ENCODE measurements at regions not wholly inside any gene's neighbourhood (a gene's known extent, or its start where the extent isn't known, plus 50 kb on each side); places are given as distances from the start of the nearest gene placed in this dataset.

DNA sequence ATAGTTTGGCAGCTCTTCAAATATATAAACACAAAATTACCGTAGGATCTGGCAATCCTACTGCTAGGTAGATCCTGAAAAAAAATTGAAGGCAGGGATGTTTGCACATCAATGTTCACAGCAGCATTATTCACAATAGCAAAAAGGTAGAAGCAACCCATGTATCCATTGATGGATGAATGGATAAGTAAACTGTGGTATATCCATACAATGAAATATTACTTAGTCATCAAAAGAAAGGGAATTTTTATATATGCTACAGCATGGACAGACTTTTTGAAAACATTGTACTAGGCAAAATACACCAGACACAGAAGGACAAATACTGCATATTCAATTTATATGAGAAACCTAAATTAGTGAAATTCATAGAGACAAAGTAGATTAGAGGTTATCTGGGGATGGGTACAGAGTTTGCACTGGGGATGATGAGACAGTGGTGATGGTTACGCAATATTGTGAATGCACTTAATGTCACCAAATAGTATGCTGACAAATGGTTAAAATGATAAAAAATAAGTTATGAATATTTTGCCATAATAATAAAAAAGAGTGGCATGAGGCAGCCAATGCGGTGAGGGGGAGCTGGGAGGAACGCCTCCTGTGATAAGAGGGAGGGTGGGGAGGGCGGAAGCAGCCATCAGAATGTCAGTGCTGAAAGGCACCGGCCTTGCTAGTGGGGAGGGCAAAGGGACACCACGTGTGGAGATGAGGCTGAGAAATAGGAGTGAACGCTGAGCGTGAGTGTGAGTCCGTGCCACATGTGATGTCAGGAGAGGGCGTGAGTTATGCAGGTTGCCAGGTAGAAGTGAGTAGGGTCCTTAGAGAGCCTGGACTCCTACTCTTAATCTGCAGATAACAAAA, 386.1 kb upstream of the PODXL start:
- H3K4me3 ChIP-seq (ENCODE audit: low read depth in 2 of 2, low read length in 1 of 2), result no peak overlapping the region
- H3K27me3 ChIP-seq (ENCODE audit: insufficient read depth), result no peaks in the 10 kb centered on the region
- POLR2A ChIA-PET, result no interaction called here
- WGBS (ENCODE audit: low lambda C conversion rate), result 95% methylated on average over 11 of the region's 11 CpGs
- H3K79me2 ChIP-seq (ENCODE audit: insufficient read depth), result 0 out of 2 replicates have a peak, but pooled peaks cover 10% of the 10 kb centered on the region
- H3K9me2 ChIP-seq, result no peaks in the 10 kb centered on the region
- H3K27ac ChIP-seq (ENCODE audit: low read depth in 2 of 2, low read length in 1 of 2), result no peak overlapping the region
- H2AFZ ChIP-seq (ENCODE audit: low read depth), result no peak overlapping the region
- H4K20me1 ChIP-seq (ENCODE audit: insufficient read depth), result no peaks in the 10 kb centered on the region; the same call in 1 of the 2 replicates
- CTCF ChIA-PET, result interaction anchor here (1.6 to 9.2 kb wide), 4 partner anchors 11 to 636 kb away, joined by 3 to 136 read pairs (median 26); partner anchors contain the start of gene PLXNA4
- peaks cover 8% of the 10 kb centered on the region for H3F3A ChIP-seq (replicated peaks; ENCODE audit: insufficient read depth)
- no peak overlapping the region for H3K9ac ChIP-seq
- no peak overlapping the region for H3K4me2 ChIP-seq
- H3K4me1 ChIP-seq (ENCODE audit: control insufficient read depth in 1 of 2, insufficient read depth in 2 of 2, low read depth in 1 of 2, low read length in 1 of 2), result peaks cover 7 to 9% of the 10 kb centered on the region in 2 experiments; a peak in 2 of 4 replicates
- no peak for DNase-seq
- H3K9me3 ChIP-seq, result no peaks in the 10 kb centered on the region
- TF ChIP-seq CTCF (IDR thresholded peaks at IDR 0.05) (no peak), IRF3 (IDR thresholded peaks at IDR 0.05; ENCODE audit: low read depth, low read length) (no peak), SIN3A (IDR thresholded peaks at IDR 0.05; ENCODE audit: borderline replicate concordance, low read depth, low read length) (no peak), USF1 (IDR thresholded peaks at IDR 0.05; ENCODE audit: borderline replicate concordance, low read depth) (no peak), CHD2 (IDR thresholded peaks at IDR 0.05; ENCODE audit: low read length, partially characterized antibody) (no peak), USF2 (IDR thresholded peaks at IDR 0.05; ENCODE audit: borderline replicate concordance, low read depth, low read length) (no peak), RAD21 (IDR thresholded peaks at IDR 0.05; ENCODE audit: low read length) (no peak), FOXJ3 (CRISPR knock-in tag; IDR thresholded peaks at IDR 0.05) (no peak)
- H3K36me3 ChIP-seq (replicated peaks in 1 of 2; ENCODE audit: control insufficient read depth in 1 of 2, insufficient read depth in 2 of 2, low read length in 1 of 2), result peaks cover 0 to 48% of the 10 kb centered on the region in 2 experiments

GRCh38 chr7:131941291-131941690, 384.9 kb upstream of the PODXL start:
- POLR2A ChIA-PET, result no interaction called here
- no peaks in the 10 kb centered on the region for H3K27me3 ChIP-seq (ENCODE audit: insufficient read depth)
- TF ChIP-seq, protein P1, sequence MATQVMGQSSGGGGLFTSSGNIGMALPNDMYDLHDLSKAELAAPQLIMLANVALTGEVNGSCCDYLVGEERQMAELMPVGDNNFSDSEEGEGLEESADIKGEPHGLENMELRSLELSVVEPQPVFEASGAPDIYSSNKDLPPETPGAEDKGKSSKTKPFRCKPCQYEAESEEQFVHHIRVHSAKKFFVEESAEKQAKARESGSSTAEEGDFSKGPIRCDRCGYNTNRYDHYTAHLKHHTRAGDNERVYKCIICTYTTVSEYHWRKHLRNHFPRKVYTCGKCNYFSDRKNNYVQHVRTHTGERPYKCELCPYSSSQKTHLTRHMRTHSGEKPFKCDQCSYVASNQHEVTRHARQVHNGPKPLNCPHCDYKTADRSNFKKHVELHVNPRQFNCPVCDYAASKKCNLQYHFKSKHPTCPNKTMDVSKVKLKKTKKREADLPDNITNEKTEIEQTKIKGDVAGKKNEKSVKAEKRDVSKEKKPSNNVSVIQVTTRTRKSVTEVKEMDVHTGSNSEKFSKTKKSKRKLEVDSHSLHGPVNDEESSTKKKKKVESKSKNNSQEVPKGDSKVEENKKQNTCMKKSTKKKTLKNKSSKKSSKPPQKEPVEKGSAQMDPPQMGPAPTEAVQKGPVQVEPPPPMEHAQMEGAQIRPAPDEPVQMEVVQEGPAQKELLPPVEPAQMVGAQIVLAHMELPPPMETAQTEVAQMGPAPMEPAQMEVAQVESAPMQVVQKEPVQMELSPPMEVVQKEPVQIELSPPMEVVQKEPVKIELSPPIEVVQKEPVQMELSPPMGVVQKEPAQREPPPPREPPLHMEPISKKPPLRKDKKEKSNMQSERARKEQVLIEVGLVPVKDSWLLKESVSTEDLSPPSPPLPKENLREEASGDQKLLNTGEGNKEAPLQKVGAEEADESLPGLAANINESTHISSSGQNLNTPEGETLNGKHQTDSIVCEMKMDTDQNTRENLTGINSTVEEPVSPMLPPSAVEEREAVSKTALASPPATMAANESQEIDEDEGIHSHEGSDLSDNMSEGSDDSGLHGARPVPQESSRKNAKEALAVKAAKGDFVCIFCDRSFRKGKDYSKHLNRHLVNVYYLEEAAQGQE (IDR thresholded peaks at IDR 0.05; ENCODE audit: low read depth, low read length), result no peak
- TF ChIP-seq CHD2 (IDR thresholded peaks at IDR 0.05; ENCODE audit: low read length, partially characterized antibody), result no peak
- TF ChIP-seq TEAD4 (IDR thresholded peaks at IDR 0.05; ENCODE audit: borderline replicate concordance, insufficient read depth), result no peak
- TF ChIP-seq TCF12 (IDR thresholded peaks at IDR 0.05), result no peak
- TF ChIP-seq FOXJ3 (CRISPR knock-in tag; IDR thresholded peaks at IDR 0.05), result no peak
- no peak for TF ChIP-seq USF2 (IDR thresholded peaks at IDR 0.05; ENCODE audit: borderline replicate concordance, low read depth, low read length)
- no peak for TF ChIP-seq RFX5 (IDR thresholded peaks at IDR 0.05; ENCODE audit: low read length)
- no peak for TF ChIP-seq USF1 (IDR thresholded peaks at IDR 0.05; ENCODE audit: borderline replicate concordance, low read depth)

More at GRCh38 chr7:131941291-131941690, 384.9 kb upstream of the PODXL start:
- Histone ChIP-seq H2AFZ (ENCODE audit: low read depth) (no peak overlapping the region), H3K79me2 (ENCODE audit: insufficient read depth) (0 out of 2 replicates have a peak, but pooled peaks cover 10% of the 10 kb centered on the region), H3K9me2 (no peaks in the 10 kb centered on the region), H3K27ac (ENCODE audit: low read depth in 2 of 2, low read length in 1 of 2) (no peak overlapping the region), H3K4me3 (ENCODE audit: low read depth in 2 of 2, low read length in 1 of 2) (no peak overlapping the region), H4K20me1 (ENCODE audit: insufficient read depth) (no peaks in the 10 kb centered on the region; the same call in 1 of the 2 replicates), H3K9me3 (no peaks in the 10 kb centered on the region), H3K36me3 (replicated peaks in 1 of 2; ENCODE audit: control insufficient read depth in 1 of 2, insufficient read depth in 2 of 2, low read length in 1 of 2) (peaks cover 0 to 47% of the 10 kb centered on the region in 2 experiments), H3K9ac (no peak overlapping the region), H3K4me1 (ENCODE audit: control insufficient read depth in 1 of 2, insufficient read depth in 2 of 2, low read depth in 1 of 2, low read length in 1 of 2) (peaks cover 7 to 9% of the 10 kb centered on the region in 2 experiments; a peak in 2 of 4 replicates), H3F3A (replicated peaks; ENCODE audit: insufficient read depth) (peaks cover 4% of the 10 kb centered on the region), H3K4me2 (no peak overlapping the region)
- CTCF ChIA-PET, result interaction anchor here (1.0 to 5.7 kb wide), 7 partner anchors 10 to 639 kb away, joined by 3 to 47 read pairs (median 6); no protein-coding TSS in a partner anchor
- 75% methylated on average over 1 of the region's 1 CpG for WGBS (ENCODE audit: low lambda C conversion rate)
- DNase-seq, result no peak

All from SK-N-SH (cell line).